ENCODE measurements at regions not wholly inside any gene's neighbourhood (a gene's known extent, or its start where the extent isn't known, plus 50 kb on each side); places are given as distances from the start of the nearest gene placed in this dataset.
A peak's percentile ranks its signal among the peaks of the same experiment; 100 is the strongest.

GRCh38 chr2:173648816-173649215 is 294.1 kb downstream of the CDCA7 start:
- no peak for TF ChIP-seq POLR2A (IDR thresholded peaks at IDR 0.05)
- no peak for TF ChIP-seq CTCF (IDR thresholded peaks at IDR 0.05)
- Histone ChIP-seq H3K9me3 (no peaks in the 10 kb centered on the region), H3K27me3 (no peaks in the 10 kb centered on the region), H3K36me3 (no peaks in the 10 kb centered on the region), H3K4me3 (no peak overlapping the region), H3K4me1 (peaks cover 0 to 46% (median 0%) of the 10 kb centered on the region in 3 donors), H3K27ac (peak overlapping the region in 2 of 4 donors; percentile 7 to 29)
- intact Hi-C loops (cut with DNase I) = no loop called here
- DNase-seq = no peak
- WGBS, 2 donors = 92 to 95% methylated on average over 2 of the region's 2 CpGs

- no peaks in the 10 kb centered on the region for H3K36me3 ChIP-seq
- no peak for DNase-seq
- no peaks in the 10 kb centered on the region for H3K27me3 ChIP-seq
- H3K9me3 ChIP-seq = no peaks in the 10 kb centered on the region
- intact Hi-C loops (cut with DNase I) = no loop called here
- H3K4me1 ChIP-seq = peaks cover 0 to 47% (median 0%) of the 10 kb centered on the region in 3 donors
- H3K27ac ChIP-seq = peak overlapping the region in 2 of 4 donors; percentile 6 to 53
- WGBS, 2 donors = 58 to 74% methylated on average over 7 to 9 of the region's 9 CpGs
- H3K4me3 ChIP-seq = no peak overlapping the region
- TF ChIP-seq CTCF (IDR thresholded peaks at IDR 0.05) (no peak), POLR2A (IDR thresholded peaks at IDR 0.05) (no peak)
Observed at GRCh38 chr2:173649527-173650219, 295.0 kb downstream of the CDCA7 start.

- TF ChIP-seq CTCF (IDR thresholded peaks at IDR 0.05) (no peak), POLR2A (IDR thresholded peaks at IDR 0.05) (no peak)
- DNase-seq = no peak
- WGBS, 2 donors = 29 to 47% methylated on average over 2 of the region's 2 CpGs
- intact Hi-C loops (cut with DNase I) = no loop called here
- Histone ChIP-seq H3K4me1 (peaks cover 0 to 62% (median 0%) of the 10 kb centered on the region in 3 donors), H3K27ac (peak overlapping the region; percentile 53 to 89 (median 72)), H3K36me3 (no peaks in the 10 kb centered on the region), H3K4me3 (no peak overlapping the region), H3K9me3 (no peaks in the 10 kb centered on the region), H3K27me3 (no peaks in the 10 kb centered on the region)
Observed at GRCh38 chr2:173651891-173652290, 297.2 kb downstream of the CDCA7 start.

- Histone ChIP-seq H3K27me3 (no peaks in the 10 kb centered on the region), H3K9me3 (no peaks in the 10 kb centered on the region), H3K27ac (peak overlapping the region; percentile 53 to 89 (median 72)), H3K4me1 (peaks cover 0 to 62% (median 0%) of the 10 kb centered on the region in 3 donors), H3K4me3 (no peak overlapping the region), H3K36me3 (no peaks in the 10 kb centered on the region)
- DNase-seq = no peak
- TF ChIP-seq CTCF (IDR thresholded peaks at IDR 0.05) (no peak), POLR2A (IDR thresholded peaks at IDR 0.05) (no peak)
- intact Hi-C loops (cut with DNase I) = no loop called here
- 31 to 53% methylated on average over 1 of the region's 1 CpG for WGBS, 2 donors
Observed at GRCh38 chr2:173652311-173652710, 297.6 kb downstream of the CDCA7 start.

- no peak for TF ChIP-seq CTCF (IDR thresholded peaks at IDR 0.05)
- TF ChIP-seq POLR2A (IDR thresholded peaks at IDR 0.05) = peak in 2 of 4 donors; percentile 32 to 39
- H3K9me3 ChIP-seq = no peaks in the 10 kb centered on the region
- H3K4me1 ChIP-seq = peaks cover 0 to 63% (median 0%) of the 10 kb centered on the region in 3 donors
- no peak for DNase-seq
- 31 to 35% methylated on average over 10 of the region's 10 CpGs for WGBS, 2 donors
- H3K27ac ChIP-seq = peak overlapping the region; percentile 66 to 89 (median 81)
- H3K4me3 ChIP-seq = peak overlapping the region in 1 of 4 donors; percentile 12
- no peaks in the 10 kb centered on the region for H3K36me3 ChIP-seq
- no peaks in the 10 kb centered on the region for H3K27me3 ChIP-seq
- intact Hi-C loops (cut with DNase I) = no loop called here
Observed at GRCh38 chr2:173652767-173653431, 298.2 kb downstream of the CDCA7 start.
